GM12872 (cell line): ENCODE measurements at regions not wholly inside any gene's neighbourhood (a gene's known extent, or its start where the extent isn't known, plus 50 kb on each side); places are given as distances from the start of the nearest gene placed in this dataset.

ENCODE experiments used
- TF ChIP-seq, protein P1 (sequence below): IDR thresholded peaks from 3 replicates; pipeline ENCODE4 v1.5.1; 2011; ENCODE audit warnings: low read depth, mild to moderate bottlenecking, low read length, moderate library complexity; ENCODE audit not compliant: insufficient read depth

DNA sequence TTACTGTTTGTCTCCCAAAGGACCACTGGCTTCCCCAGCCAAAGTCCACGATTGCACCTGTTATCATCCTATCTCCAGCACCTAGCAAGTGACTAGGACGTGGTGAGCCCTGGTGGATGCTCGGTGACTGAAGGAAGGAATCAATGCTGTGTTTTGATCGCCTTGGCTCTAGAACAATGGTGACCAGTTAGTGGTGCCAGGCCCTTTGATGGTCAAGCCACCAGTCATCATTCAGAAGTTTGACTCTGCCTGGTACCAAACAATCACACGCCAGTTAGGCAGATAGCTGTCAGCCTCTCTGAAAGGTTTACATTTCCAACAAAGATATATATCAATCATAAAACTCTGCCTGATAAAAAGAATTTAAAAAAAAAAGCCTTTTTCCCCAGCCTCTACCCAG lies 244.1 kb downstream of the SH3BP4 start:
- TF ChIP-seq, protein P1, sequence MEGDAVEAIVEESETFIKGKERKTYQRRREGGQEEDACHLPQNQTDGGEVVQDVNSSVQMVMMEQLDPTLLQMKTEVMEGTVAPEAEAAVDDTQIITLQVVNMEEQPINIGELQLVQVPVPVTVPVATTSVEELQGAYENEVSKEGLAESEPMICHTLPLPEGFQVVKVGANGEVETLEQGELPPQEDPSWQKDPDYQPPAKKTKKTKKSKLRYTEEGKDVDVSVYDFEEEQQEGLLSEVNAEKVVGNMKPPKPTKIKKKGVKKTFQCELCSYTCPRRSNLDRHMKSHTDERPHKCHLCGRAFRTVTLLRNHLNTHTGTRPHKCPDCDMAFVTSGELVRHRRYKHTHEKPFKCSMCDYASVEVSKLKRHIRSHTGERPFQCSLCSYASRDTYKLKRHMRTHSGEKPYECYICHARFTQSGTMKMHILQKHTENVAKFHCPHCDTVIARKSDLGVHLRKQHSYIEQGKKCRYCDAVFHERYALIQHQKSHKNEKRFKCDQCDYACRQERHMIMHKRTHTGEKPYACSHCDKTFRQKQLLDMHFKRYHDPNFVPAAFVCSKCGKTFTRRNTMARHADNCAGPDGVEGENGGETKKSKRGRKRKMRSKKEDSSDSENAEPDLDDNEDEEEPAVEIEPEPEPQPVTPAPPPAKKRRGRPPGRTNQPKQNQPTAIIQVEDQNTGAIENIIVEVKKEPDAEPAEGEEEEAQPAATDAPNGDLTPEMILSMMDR = no peak

DNA sequence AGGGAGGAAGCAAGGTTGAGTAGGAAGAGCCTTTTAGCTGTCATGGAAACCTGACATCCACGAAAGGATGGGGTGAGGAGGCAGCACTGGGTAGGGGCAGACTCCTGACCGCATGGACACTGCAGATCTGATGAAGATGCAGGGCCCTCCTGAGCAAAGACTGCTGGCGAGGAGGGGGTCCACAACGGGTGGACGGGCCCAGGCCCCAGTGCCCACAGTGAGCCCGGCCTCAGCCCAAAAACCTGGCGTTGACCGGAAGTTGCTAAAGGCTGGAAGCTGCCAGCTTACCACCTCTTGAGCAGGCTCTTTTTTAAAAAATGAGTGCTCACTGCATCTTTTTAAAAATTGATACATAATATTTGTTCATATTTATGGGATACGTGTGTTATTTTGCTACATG lies 247.3 kb downstream of the SH3BP4 start:
- TF ChIP-seq, protein P1 = no peak

DNA sequence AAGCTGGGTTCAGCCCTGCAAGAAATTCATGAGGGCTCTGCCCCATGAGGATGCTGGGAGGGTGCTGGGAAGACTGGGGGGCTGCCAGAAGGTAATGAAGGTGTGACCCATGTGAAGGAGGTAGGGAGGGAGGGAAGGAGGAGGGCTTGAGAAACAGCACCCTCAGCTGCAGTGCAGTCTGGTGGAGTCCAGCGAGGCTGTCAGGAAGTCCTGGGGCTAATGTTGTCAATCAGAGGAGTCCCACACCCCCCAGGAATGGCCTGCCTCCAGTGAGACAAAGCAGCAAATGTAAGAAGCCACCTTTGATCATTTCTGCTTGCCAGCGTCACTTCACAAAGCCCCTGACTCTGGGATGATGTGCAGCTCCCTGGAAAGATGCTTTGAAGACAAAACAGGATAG lies 248.4 kb downstream of the SH3BP4 start:
- TF ChIP-seq, protein P1 = no peak

DNA sequence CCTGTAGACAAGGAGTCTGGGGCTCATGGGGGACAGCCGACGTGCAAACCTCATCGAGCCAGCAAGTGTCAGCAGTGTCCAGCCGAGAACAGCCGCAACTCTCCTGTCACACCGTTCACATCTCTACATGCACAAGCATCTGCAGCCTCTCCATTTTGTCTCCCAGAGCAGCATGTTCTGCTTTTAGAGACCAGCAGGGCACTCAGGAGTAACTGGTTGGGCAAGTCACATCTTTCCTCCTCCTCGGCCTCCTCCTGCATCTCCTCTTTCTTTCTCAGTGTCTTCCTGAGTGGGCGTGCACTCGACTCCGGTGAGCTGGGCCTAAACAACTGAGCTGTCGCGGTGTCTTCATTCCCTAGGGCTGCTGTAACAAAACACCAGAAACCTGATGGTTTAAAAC lies 249.9 kb downstream of the SH3BP4 start:
- TF ChIP-seq, protein P1 = no peak

DNA sequence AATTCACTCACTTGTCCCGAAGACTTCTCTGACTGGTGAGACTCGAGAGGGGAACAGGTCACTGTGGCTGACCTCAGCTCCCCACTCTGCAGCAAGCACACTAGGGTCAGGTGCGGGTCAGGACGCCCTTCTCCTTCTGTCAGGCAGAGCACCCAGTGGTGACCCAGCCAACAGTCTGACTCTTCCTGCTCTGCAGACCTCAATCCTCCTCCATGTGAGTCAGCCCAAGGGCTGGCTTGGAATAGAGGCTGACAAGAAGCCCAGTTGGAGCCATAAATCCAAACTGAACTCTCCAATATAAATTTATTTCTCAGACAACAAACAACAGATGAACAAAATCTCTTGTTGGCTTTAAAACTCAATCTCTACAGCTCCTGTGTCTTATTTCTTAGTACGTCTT lies 253.1 kb downstream of the SH3BP4 start:
- TF ChIP-seq, protein P1 = no peak

DNA sequence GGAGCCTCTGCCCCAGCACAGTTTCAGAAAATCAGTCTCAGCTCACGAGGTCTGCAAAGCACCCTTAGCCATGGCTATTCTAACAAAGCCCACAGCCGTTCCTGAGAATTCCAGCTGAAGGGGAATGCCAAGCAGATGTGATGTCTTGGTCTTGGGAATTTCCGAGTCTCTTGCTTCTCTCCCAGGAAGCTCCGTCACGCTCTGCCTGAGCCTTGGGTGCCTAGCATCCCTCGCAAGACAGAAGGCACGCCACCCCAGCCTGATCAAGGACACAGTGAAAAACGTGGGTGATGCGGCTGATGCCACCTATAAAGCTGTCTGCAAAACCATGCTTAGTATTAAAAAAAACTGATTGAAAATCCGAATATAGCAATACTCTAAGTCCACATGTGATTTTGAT lies 254.6 kb downstream of the SH3BP4 start:
- TF ChIP-seq, protein P1 = no peak

DNA sequence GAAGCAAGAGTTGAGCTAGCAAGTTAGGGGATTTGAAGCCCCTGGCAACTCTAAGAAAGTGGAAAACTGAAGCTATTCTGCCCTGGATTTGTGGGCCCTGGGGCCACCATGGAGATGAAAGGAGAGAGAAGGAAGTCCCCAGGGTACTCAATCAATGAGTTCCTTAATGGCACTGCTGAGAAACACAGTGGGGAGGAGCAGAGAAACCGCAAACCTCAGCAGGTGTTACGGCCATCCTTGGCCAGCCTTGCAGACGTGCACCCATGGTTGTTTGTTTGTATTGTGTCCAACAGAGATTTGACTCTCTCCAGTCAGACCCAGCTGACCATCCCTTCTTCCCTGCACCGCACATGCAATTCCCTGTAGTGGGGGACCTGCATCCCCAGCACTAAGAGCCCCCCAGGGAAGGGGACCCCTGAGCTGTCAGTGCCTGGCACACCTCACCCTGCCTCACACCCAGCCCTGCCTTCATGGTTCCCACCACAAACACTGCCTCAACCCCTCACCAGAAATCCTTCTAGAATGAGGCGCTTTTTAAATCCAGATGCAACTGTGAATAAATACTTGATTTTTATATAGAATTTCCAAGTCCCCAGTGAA lies 255.3 kb downstream of the SH3BP4 start:
- TF ChIP-seq, protein P1 = no peak
